ENCODE measurements at regions not wholly inside any gene's neighbourhood (a gene's known extent, or its start where the extent isn't known, plus 50 kb on each side); places are given as distances from the start of the nearest gene placed in this dataset.
A peak's percentile ranks its signal among the peaks of the same experiment; 100 is the strongest.

DNA sequence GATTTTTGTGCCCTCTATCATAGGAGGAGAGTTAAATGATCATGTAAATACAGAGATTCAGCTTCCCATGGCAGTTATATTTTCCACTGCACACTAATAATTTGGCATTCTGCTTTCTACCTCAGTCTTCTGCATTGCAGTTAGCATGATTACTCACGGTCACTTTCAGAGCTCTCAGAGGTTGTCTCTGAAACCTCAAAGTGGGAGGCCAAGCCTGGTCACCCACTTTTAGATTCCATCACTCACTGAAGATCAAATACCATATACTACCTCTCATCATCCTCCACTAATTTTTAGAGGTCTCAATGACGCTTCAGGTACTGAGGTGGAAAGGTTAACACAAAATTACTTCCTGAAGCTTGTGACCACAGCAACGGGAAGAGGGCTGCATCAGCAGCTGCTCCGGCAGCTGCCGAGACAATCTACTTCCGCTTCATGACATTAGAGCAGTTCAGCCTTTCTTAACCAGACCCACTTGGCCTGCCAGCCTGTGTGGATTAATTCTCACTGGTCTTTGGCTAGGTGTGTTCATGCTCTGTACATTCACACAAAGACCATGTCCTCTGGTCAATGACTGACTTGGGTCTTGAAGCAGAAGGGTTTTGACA, 416.4 kb upstream of the PDZRN3 start:
- Histone ChIP-seq H3K27ac (ENCODE audit: low read depth, low read length, severe bottlenecking) (no peak overlapping the region), H3K36me3 (ENCODE audit: control insufficient read depth, insufficient read depth, low read length) (no peaks in the 10 kb centered on the region), H3K4me3 (ENCODE audit: extremely low read depth, insufficient read depth, low read length, poor library complexity, severe bottlenecking) (no peak overlapping the region), H3K4me1 (ENCODE audit: control insufficient read depth, insufficient read depth, low read length, poor library complexity, severe bottlenecking) (no peaks in the 10 kb centered on the region), H3K9me3 (ENCODE audit: control insufficient read depth, low read length) (no peaks in the 10 kb centered on the region)
- 66 to 72% methylated on average over 5 of the region's 6 CpGs for WGBS, 2 experiments (ENCODE audit: insufficient coverage in 2 of 2)

DNA sequence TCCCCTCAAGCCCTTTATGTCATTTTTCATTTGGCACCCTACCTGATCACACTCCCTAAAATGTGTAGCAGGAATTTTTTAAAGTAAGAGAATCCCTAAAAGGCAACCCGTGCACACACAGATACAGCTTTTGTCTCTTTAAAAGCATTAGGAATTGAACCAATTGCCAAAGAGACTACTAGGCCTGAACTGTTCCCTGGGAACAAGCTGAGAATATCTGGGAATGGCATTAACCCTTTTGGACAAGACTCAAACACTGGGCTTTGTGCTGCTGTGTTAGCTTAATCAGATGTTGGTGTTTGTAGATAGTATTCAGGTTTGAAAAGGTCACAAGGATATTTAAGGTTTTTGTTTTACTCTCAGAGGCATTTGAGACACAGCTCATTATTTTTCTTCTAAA, 414.4 kb upstream of the PDZRN3 start:
- WGBS, 2 experiments (ENCODE audit: insufficient coverage in 2 of 2) = no CpG with 5 or more reads among the region's 1 CpG
- H3K36me3 ChIP-seq (ENCODE audit: control insufficient read depth, insufficient read depth, low read length) = no peaks in the 10 kb centered on the region

DNA sequence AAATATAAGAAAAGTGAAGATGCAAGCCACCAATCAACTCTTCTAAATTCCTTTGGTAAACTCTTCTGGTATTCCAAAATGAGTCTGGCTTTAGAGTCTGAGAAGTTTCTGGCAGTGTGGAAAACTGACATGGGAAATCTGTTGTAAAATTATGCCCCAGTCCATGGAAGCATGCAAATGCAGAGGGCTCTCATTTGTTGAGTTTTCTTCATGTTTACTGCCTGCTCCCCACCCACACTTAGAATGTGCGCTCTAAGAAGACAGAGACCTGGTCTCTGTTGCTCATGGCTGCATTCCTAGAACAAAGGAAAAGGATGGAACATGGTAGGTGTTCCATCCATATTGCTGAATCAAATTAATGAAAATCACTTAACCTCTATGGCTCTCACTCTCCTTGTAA, 411.8 kb upstream of the PDZRN3 start:
- WGBS, 2 experiments (ENCODE audit: insufficient coverage in 2 of 2) = no CpG with 5 or more reads among the region's 1 CpG
- H3K9me3 ChIP-seq (ENCODE audit: control insufficient read depth, low read length) = no peaks in the 10 kb centered on the region
- no peak overlapping the region for H3K27ac ChIP-seq (ENCODE audit: low read depth, low read length, severe bottlenecking)
- no peak overlapping the region for H3K4me3 ChIP-seq (ENCODE audit: extremely low read depth, insufficient read depth, low read length, poor library complexity, severe bottlenecking)
- no peaks in the 10 kb centered on the region for H3K36me3 ChIP-seq (ENCODE audit: control insufficient read depth, insufficient read depth, low read length)
- H3K4me1 ChIP-seq (ENCODE audit: control insufficient read depth, insufficient read depth, low read length, poor library complexity, severe bottlenecking) = no peaks in the 10 kb centered on the region

More for the DNA sequence above, 414.4 kb upstream of the PDZRN3 start:
- H3K27ac ChIP-seq (ENCODE audit: low read depth, low read length, severe bottlenecking) = no peak overlapping the region
- H3K4me1 ChIP-seq (ENCODE audit: control insufficient read depth, insufficient read depth, low read length, poor library complexity, severe bottlenecking) = no peaks in the 10 kb centered on the region
- no peaks in the 10 kb centered on the region for H3K9me3 ChIP-seq (ENCODE audit: control insufficient read depth, low read length)
- H3K4me3 ChIP-seq (ENCODE audit: extremely low read depth, insufficient read depth, low read length, poor library complexity, severe bottlenecking) = no peak overlapping the region

DNA sequence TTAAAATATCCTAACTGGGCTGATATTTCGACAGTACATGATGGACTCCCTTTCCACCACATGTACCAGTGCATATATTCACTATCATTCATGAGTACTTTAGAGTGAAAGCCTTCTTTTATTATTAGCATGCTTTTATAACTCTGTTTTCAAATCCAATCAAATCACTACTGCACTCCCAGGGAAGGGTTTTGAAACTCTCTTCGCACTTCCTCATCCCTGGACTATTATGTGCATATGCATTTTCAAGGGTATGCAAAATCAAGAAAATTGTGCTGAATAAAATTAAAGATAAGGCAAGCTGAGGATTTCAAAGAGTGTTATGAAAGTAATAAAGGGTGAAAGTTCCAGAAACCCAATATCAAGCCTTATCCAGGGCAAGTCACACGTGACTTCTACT, 411.4 kb upstream of the PDZRN3 start:
- Histone ChIP-seq H3K36me3 (ENCODE audit: control insufficient read depth, insufficient read depth, low read length) (no peaks in the 10 kb centered on the region), H3K9me3 (ENCODE audit: control insufficient read depth, low read length) (no peaks in the 10 kb centered on the region), H3K4me1 (ENCODE audit: control insufficient read depth, insufficient read depth, low read length, poor library complexity, severe bottlenecking) (no peaks in the 10 kb centered on the region), H3K4me3 (ENCODE audit: extremely low read depth, insufficient read depth, low read length, poor library complexity, severe bottlenecking) (no peak overlapping the region), H3K27ac (ENCODE audit: low read depth, low read length, severe bottlenecking) (no peak overlapping the region)
- 92% methylated on average over 2 of the region's 3 CpGs; no CpG with 5 or more reads in 1 of the 2 experiments for WGBS, 2 experiments (ENCODE audit: insufficient coverage in 2 of 2)

DNA sequence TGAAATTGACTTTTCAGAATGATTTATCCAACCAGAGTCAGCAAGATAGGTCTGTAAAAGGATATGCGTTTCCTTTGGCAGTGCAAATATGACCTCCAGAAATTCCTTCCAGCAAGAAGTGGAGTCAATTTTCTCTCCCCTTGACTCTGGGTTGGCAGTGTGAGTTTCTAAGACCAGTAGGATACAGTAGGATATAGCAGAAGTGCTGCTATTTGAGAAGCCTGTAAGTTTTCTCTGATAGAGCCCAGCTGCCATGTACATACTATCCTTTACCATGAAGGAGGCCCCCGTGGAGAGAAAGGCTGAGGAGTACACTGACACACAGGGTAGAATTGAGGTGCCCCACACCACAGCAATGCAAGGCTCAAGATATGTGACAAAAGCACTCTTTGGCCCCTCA, 409.1 kb upstream of the PDZRN3 start:
- no peak overlapping the region for H3K27ac ChIP-seq (ENCODE audit: low read depth, low read length, severe bottlenecking)
- no peaks in the 10 kb centered on the region for H3K36me3 ChIP-seq (ENCODE audit: control insufficient read depth, insufficient read depth, low read length)
- H3K4me3 ChIP-seq (ENCODE audit: extremely low read depth, insufficient read depth, low read length, poor library complexity, severe bottlenecking) = no peak overlapping the region
- H3K9me3 ChIP-seq (ENCODE audit: control insufficient read depth, low read length) = no peaks in the 10 kb centered on the region
- no peaks in the 10 kb centered on the region for H3K4me1 ChIP-seq (ENCODE audit: control insufficient read depth, insufficient read depth, low read length, poor library complexity, severe bottlenecking)
- WGBS, 2 experiments (ENCODE audit: insufficient coverage in 2 of 2) = 100% methylated on average over 1 of the region's 2 CpGs; no CpG with 5 or more reads in 1 of the 2 experiments

DNA sequence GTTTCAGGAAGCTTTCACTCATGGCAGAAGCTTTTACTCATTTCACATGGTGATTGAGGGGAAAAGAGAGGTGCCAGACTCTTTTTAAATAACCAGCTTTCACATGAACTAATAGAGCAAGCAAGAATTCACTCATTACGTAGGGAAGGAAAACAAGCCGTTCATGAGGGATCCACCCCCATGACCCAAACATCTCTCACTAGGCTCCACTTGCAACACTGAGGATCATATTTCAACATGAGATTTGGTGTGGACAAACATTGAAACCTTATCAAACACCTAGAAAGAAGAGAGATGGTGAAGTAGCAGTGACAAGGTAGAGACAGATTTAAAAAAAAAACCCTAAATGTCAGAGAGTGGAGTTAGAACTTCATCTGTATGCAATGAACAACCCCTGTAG, 408.6 kb upstream of the PDZRN3 start:
- H3K4me1 ChIP-seq (ENCODE audit: control insufficient read depth, insufficient read depth, low read length, poor library complexity, severe bottlenecking) = no peaks in the 10 kb centered on the region
- no peaks in the 10 kb centered on the region for H3K9me3 ChIP-seq (ENCODE audit: control insufficient read depth, low read length)
- no peaks in the 10 kb centered on the region for H3K36me3 ChIP-seq (ENCODE audit: control insufficient read depth, insufficient read depth, low read length)
- no peak overlapping the region for H3K4me3 ChIP-seq (ENCODE audit: extremely low read depth, insufficient read depth, low read length, poor library complexity, severe bottlenecking)
- no CpG with 5 or more reads among the region's 2 CpGs for WGBS, 2 experiments (ENCODE audit: insufficient coverage in 2 of 2)
- no peak overlapping the region for H3K27ac ChIP-seq (ENCODE audit: low read depth, low read length, severe bottlenecking)

DNA sequence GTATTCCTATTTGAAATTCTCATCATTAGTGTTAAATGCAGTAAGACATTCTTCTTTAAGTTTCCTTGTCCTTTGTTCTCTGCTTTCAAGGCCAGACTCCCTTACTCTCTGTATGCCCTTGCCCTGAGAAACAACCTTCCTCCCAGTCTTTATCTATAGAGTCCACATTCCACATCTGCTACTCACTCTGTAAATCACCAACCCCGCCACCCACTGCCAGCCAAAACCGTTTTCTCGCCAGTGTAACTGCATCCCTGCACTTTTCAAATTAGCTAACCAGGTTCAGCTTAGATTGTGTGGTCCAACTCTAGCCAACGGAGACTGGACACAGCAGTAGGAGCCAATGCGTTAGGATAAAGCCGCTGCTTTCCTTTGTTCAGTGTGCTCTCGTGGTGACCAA, 402.4 kb upstream of the PDZRN3 start:
- H3K4me1 ChIP-seq (ENCODE audit: control insufficient read depth, insufficient read depth, low read length, poor library complexity, severe bottlenecking) = no peaks in the 10 kb centered on the region
- WGBS, 2 experiments (ENCODE audit: insufficient coverage in 2 of 2) = 93 to 95% methylated on average over 5 to 7 of the region's 7 CpGs
- H3K36me3 ChIP-seq (ENCODE audit: control insufficient read depth, insufficient read depth, low read length) = no peaks in the 10 kb centered on the region
- no peak overlapping the region for H3K4me3 ChIP-seq (ENCODE audit: extremely low read depth, insufficient read depth, low read length, poor library complexity, severe bottlenecking)
- peaks cover 4% of the 10 kb centered on the region for H3K9me3 ChIP-seq (ENCODE audit: control insufficient read depth, low read length)
- H3K27ac ChIP-seq (ENCODE audit: low read depth, low read length, severe bottlenecking) = peak overlapping the region; percentile 42

DNA sequence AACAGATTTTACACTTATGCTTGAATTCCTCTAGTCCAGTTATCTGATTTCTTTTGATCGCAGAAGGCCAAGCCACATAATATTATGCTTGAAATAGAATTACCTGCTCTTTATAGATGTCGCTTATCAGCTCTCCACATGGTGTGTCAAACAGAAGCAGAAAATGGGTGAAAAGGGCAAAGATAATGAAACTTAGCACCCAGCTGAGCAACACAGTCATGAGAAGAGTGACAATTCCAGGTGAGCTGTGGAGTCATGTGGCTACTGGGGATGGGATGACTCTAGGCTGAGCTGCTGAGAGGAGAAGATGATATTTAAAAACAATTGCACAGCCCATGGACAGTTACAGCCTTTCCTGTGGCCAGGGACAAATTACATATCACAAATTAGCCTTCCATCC, 398.7 kb upstream of the PDZRN3 start:
- Histone ChIP-seq H3K4me3 (ENCODE audit: extremely low read depth, insufficient read depth, low read length, poor library complexity, severe bottlenecking) (no peak overlapping the region), H3K4me1 (ENCODE audit: control insufficient read depth, insufficient read depth, low read length, poor library complexity, severe bottlenecking) (no peaks in the 10 kb centered on the region), H3K9me3 (ENCODE audit: control insufficient read depth, low read length) (peaks cover 4% of the 10 kb centered on the region), H3K27ac (ENCODE audit: low read depth, low read length, severe bottlenecking) (no peak overlapping the region), H3K36me3 (ENCODE audit: control insufficient read depth, insufficient read depth, low read length) (no peaks in the 10 kb centered on the region)
- no CpG with 5 or more reads among the region's 2 CpGs for WGBS, 2 experiments (ENCODE audit: insufficient coverage in 2 of 2)

DNA sequence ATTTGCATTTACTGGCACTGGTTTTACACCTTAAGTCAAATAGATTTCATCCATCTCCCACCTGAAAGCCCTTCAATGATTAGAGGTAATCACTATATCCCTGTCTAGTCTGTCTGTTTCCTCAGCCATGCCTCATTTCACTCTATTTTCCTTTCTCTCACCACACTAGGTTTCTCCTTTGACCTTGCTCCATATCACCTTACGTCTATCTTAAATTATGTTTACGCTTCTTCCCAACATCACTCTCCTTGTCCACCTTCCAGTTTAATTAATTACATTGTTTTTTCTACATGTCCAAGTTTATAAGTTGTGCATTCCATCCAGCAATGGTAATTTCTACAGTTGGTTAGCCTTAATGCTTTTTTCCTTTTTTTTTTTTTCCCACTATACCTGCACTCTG, 396.7 kb upstream of the PDZRN3 start:
- Histone ChIP-seq H3K27ac (ENCODE audit: low read depth, low read length, severe bottlenecking) (no peak overlapping the region), H3K9me3 (ENCODE audit: control insufficient read depth, low read length) (no peaks in the 10 kb centered on the region), H3K4me3 (ENCODE audit: extremely low read depth, insufficient read depth, low read length, poor library complexity, severe bottlenecking) (no peak overlapping the region), H3K4me1 (ENCODE audit: control insufficient read depth, insufficient read depth, low read length, poor library complexity, severe bottlenecking) (no peaks in the 10 kb centered on the region), H3K36me3 (ENCODE audit: control insufficient read depth, insufficient read depth, low read length) (no peaks in the 10 kb centered on the region)
- 67% methylated on average over 1 of the region's 2 CpGs; no CpG with 5 or more reads in 1 of the 2 experiments for WGBS, 2 experiments (ENCODE audit: insufficient coverage in 2 of 2)

DNA sequence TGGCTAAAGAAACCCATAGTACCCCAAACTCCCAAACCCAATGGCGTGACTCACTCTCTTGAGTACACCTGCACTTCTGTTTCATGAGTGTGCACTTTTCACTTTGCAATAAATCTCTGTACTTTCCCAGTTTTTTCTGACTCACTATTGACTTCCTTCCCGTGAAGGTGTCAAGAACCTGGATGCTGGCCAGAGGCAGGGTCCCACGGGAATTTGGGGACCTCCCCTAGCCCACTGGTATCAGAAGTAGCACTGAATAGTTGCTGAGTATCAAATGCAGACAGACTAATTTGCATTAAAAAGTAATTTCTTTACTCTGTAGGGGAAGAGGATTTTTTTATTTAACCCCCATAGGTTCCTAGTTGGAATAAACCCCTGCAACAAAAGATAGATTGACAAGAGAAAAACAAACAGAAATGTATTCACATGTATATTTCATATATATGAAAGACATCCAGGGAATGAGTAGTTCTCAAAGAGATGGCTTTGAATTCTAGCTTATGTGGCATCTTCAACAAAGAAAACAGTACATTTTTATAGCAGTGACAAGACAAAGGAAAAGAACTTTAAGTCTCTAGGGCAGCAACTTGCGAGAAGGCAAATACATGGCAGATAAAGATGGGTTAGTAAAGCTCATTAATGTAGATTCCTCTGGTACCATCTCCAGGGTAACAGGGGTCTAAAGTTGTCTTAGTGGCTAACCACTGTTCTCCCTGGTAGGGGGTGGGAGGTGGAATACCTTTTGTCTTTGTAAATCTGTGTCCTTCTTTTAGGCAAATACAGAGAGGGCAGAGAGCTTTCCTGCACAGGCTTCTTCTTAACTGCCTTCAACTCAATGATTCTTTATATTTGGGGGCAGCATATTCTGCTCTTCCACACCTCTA, 385.5 kb upstream of the PDZRN3 start:
- 75 to 76% methylated on average over 3 to 4 of the region's 4 CpGs for WGBS, 2 experiments (ENCODE audit: insufficient coverage in 2 of 2)
- Histone ChIP-seq H3K36me3 (ENCODE audit: control insufficient read depth, insufficient read depth, low read length) (no peaks in the 10 kb centered on the region), H3K4me1 (ENCODE audit: control insufficient read depth, insufficient read depth, low read length, poor library complexity, severe bottlenecking) (no peaks in the 10 kb centered on the region), H3K27ac (ENCODE audit: low read depth, low read length, severe bottlenecking) (no peak overlapping the region), H3K4me3 (ENCODE audit: extremely low read depth, insufficient read depth, low read length, poor library complexity, severe bottlenecking) (no peak overlapping the region), H3K9me3 (ENCODE audit: control insufficient read depth, low read length) (no peaks in the 10 kb centered on the region)

DNA sequence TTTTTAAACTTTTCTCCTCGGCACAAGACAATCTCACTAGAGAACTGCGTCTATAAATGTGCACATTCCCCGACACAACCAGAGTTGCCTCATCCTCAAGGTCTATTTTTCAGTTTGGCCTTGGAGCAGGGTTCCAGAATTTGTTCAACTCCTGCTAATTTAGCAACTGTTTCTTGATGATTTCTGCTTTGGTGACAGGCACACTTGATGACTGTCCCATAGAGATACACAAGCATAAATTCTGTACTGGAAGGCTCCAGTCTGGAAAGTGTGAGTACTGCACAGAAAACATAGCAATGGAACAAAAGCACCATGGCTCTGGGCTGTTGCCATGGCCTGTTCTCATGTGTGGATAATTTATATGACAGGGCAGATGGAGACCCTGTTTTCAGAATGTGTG, 379.6 kb upstream of the PDZRN3 start:
- Histone ChIP-seq H3K4me3 (ENCODE audit: extremely low read depth, insufficient read depth, low read length, poor library complexity, severe bottlenecking) (no peak overlapping the region), H3K27ac (ENCODE audit: low read depth, low read length, severe bottlenecking) (no peak overlapping the region), H3K4me1 (ENCODE audit: control insufficient read depth, insufficient read depth, low read length, poor library complexity, severe bottlenecking) (no peaks in the 10 kb centered on the region), H3K36me3 (ENCODE audit: control insufficient read depth, insufficient read depth, low read length) (no peaks in the 10 kb centered on the region), H3K9me3 (ENCODE audit: control insufficient read depth, low read length) (no peaks in the 10 kb centered on the region)
- 91 to 92% methylated on average over 3 of the region's 3 CpGs for WGBS, 2 experiments (ENCODE audit: insufficient coverage in 2 of 2)
